HG03108 (cell line): ENCODE measurements at regions not wholly inside any gene's neighbourhood (a gene's known extent, or its start where the extent isn't known, plus 50 kb on each side); places are given as distances from the start of the nearest gene placed in this dataset.

ENCODE experiments used
- ATAC-seq: cut with Tn5 transposase; IDR thresholded peaks from one replicate; pipeline ENCODE4 v1.9.1; 2021; ENCODE audit warnings: moderate library complexity; ENCODE audit not compliant: unreplicated experiment

- no peak for ATAC-seq
Observed at GRCh38 chr2:192313773-192314172, 119.0 kb upstream of the TMEFF2 start.

DNA sequence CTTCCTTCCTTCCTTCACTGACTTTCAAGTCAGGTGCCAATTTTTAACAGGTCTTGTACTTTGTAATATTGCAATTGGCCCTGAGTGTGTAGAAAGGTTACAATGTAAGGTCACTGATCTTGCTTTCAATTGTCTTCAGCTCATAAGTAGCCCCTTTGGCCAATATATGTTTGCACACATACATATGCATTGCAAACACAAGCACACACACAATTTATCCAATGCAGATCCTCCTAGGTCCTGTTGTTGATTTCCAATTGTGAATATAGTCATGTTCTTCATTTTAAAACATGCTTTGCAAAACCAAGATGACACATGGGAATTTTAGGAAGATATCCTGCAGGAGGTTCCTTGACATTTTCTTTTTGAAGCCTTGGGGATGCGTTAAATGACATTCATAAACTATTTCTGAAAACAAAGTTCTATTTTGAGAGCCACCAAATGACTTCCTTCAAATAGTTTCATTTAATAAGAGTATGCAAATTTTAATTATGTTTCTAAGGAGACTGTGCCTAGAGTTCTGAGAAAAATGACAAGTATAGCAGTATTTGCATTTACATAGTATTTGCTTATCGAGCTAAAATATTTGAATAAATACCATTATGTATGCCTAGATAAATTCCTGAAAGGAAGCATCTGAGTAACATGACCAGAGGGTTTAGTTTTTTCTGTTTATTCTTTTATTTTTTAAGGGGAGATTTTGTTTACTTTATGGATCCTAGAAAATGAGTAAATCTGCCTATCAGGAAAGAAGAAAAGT is 117.1 kb upstream of the TMEFF2 start:
- no peak for ATAC-seq

- no peak for ATAC-seq
Observed at GRCh38 chr2:192307530-192307929, 112.8 kb upstream of the TMEFF2 start.

GRCh38 chr2:192298664-192299063 is 103.9 kb upstream of the TMEFF2 start:
- no peak for ATAC-seq

GRCh38 chr2:192292478-192292877 is 97.7 kb upstream of the TMEFF2 start:
- no peak for ATAC-seq

DNA sequence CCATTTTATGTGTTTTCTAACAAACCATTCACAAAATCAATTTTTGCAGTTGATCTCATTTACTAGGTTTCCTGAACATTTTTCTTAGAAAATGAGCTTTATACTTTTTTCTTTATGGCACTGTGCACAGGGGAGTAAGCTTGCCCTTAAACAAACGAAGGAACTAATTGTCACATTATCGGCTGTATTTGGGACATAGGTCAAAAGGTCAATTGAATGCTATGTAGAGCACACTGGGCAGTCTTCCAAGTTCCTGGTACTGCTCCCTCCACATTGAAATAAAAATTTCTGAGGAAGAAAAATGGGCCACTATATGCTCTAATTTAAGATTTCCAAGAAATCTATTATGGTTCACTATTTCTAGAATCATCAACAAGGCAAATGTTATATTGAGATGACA is 93.6 kb upstream of the TMEFF2 start:
- ATAC-seq, result no peak

GRCh38 chr2:192286093-192286701 is 91.5 kb upstream of the TMEFF2 start:
- no peak for ATAC-seq

GRCh38 chr2:192283450-192283849 is 88.7 kb upstream of the TMEFF2 start:
- no peak for ATAC-seq

DNA sequence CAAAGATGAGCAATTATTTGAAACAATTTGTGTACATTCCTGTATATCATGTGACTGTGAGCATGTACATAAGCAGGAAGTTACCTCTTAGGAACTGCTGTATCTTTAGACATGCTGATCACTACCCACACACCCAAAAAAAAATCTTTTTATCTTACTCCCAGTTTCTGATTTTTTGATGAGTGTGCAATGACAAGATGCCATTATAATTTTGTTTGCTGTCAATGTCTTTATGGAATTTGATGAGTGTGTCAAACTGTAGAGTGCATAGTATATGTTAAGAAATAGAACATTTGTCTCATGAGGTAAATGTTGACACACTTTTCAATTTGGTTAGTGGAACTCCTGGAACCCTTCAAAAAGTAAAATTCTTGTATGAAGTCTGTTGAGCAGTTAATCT is 84.0 kb upstream of the TMEFF2 start:
- no peak for ATAC-seq

DNA sequence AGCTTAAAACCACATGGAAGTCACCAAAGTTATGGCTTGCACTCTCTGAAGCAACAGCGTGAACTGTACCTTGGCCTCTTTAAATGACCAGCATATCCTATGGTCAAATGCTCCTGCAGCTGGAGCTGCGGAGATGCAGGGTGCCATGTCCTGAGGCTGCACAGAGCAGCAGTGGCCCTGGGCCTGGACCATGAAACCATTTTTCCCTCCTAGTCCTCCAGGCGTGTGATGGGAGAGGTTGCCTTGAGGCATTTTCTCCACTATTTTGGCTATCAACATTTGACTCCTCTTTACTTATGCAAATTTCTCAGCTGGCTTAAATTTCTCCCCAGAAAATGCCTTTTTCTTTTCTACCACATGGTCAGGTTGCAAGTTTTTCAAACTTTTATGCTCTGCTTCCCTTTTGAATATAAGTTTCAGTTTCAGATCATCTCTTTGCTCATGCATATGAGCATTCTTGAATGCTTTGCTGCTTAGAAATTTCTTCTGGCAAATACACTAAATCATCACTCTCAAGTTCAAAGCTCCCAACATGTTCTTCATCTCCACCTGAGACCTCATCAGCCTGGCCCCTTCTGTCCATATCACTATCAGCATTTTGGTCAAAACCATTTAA is 82.9 kb upstream of the TMEFF2 start:
- no peak for ATAC-seq

DNA sequence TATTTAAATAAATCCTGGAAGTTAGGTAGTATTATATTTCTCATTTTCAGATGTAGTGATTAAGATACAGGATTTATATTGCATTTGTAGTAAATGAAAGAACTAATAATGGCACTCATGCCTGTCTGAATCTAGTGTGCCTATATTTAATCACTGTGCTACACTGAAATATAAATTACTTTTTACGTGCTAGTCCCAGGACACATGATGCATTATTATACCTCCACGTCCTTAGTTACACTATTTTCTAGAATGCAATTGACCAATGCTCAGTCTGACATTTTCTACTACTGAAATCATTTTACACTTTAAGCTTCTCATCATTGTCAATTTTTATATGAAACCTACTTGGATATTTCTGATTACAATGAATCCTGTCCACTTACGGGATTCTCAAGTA is 80.9 kb upstream of the TMEFF2 start:
- no peak for ATAC-seq

DNA sequence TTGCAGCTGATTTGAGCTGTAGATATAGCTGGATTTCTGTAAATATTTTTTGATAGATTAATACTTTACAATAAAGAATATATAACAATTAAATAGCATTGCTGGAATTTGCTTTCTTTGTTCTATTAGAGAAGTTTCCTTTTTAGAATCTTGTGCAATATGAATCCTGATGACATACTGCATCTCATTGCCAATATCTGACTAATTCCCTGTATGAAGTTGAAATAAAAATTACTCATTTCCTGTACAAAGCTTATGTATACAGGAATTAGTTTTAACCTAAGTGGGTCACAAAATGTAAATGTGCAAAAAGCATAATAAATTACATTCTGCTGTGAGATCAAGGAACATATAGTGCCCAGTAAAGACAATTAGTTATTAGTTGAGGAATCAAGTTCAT is 72.8 kb upstream of the TMEFF2 start:
- ATAC-seq, result no peak

- ATAC-seq, result no peak
Observed at GRCh38 chr2:192265751-192266150, 71.0 kb upstream of the TMEFF2 start.

- no peak for ATAC-seq
Observed at GRCh38 chr2:192254444-192254843, 59.7 kb upstream of the TMEFF2 start.

GRCh38 chr2:192253692-192254091 is 59.0 kb upstream of the TMEFF2 start:
- no peak for ATAC-seq

GRCh38 chr2:192250961-192251360 is 56.2 kb upstream of the TMEFF2 start:
- ATAC-seq, result no peak

DNA sequence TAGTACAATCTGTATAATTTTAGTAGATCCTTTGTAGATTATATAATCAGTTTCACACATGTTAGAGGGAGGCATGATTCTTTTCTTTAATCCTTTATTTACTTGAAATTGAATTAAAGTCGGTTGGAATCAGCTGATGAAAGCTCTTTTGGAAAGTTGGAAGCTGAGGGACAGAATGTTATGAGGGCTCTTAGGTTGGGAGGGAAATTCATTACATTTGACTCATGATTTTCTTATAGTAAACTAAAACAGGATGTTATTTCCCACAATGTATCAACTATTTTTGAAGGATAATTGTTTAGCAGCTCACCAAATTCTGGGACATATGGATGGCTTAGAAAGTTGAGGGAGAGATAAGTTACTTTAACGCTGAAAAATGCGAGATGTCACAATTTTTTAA is 52.7 kb upstream of the TMEFF2 start:
- no peak for ATAC-seq

DNA sequence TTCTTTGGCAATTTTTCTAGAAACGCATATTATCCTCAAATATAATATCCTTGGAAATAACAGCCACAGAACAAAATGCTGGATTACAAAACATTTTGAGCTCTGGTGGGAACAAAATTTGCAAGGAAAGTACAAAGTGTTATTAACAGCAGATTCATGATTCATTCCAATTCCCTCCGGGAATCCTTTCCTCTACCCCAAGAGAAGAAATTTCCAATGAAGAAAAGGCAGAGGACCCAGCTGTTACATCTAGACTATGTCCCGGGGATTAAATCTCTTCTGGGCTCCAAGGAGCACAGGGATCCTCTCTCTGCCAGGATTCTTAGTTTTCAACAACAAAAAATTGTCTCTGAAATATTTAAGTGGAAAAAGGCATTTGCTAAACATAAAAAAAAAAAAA is 51.6 kb upstream of the TMEFF2 start:
- ATAC-seq, result no peak

DNA sequence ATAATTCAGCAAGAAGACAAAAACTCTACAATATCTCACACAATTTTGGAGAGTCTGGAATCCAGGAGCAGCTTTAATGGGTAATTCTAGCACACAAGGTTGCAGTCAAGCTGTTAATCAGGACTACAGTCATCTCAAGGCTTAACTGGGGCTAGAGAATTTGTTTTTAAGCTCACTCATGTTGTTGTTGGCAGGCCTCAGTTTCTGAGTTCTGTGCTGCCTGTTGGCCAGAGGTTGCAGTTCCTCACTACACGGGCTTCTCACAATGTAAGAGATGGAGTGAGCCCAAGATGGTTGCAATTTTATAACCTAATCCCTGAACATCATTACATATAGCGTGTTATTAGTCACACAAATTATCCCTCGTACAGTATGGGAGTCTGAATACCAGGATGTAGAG is 50.6 kb upstream of the TMEFF2 start:
- no peak for ATAC-seq
